ENCODE measurements at regions not wholly inside any gene's neighbourhood (a gene's known extent, or its start where the extent isn't known, plus 50 kb on each side); places are given as distances from the start of the nearest gene placed in this dataset.
A peak's percentile ranks its signal among the peaks of the same experiment; 100 is the strongest.

DNA sequence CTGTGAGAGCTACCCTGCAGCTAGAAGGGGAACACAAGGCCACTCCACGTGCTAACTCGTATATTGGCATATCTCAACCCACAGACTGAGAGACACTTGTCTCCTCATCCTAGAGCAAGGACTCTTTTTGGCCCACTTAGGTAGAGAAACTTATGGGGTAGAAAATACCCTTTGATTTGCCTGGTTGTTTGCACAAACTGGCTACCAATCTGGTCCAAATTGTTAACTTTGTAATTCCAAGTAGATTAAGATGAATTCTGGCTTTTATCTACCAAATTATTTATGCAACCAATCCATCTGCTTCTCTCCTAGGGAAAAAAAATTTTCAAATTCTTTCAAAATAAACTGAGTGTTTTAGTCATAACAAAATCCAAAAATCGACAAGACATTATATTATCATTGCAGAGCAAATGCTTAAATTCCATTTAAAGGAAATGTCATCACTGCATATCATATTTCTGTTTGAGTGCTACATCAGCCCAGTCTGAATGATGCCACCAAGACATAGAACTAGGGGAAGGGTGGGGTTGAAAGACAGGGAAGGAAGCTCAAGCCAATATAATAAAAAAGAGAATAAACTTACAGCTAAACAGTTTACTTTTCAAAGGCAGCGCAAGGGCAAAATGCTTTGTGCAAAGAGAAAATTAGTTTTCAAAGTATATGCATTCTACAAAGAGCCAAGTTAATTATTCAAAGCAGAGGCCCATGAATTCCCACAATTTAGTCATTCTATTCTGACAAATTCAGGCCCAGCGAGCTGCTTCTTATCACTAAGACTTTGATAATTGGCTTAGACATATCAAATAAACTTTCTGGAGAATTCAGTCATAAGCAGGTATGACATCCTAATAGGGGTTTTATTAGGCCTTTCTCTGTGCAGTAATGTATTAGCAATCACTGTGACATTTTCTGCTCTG is 198.0 kb downstream of the CAAP1 start:
- ATAC-seq = peak; percentile 82
- TF ChIP-seq SNAI2 (CRISPR knock-in tag; IDR thresholded peaks at IDR 0.05) (no peak), ZNF8 (CRISPR knock-in tag; IDR thresholded peaks at IDR 0.05) (no peak), TCF4 (CRISPR knock-in tag; IDR thresholded peaks at IDR 0.05; ENCODE audit: borderline replicate concordance) (0 out of 2 replicates have a peak, but pooled peaks have one; percentile 24), PPARA (CRISPR knock-in tag; IDR thresholded peaks at IDR 0.05; ENCODE audit: borderline replicate concordance) (no peak), RARB (CRISPR knock-in tag; IDR thresholded peaks at IDR 0.05) (no peak), ZFP3 (CRISPR knock-in tag; IDR thresholded peaks at IDR 0.05) (no peak), ZFP30 (CRISPR knock-in tag; IDR thresholded peaks at IDR 0.05) (no peak), OSR1 (CRISPR knock-in tag; IDR thresholded peaks at IDR 0.05) (no peak), ZNF70 (CRISPR knock-in tag; IDR thresholded peaks at IDR 0.05) (no peak), ARNTL (CRISPR knock-in tag; IDR thresholded peaks at IDR 0.05; ENCODE audit: borderline replicate concordance, low read depth) (no peak), CSDC2 (CRISPR knock-in tag; IDR thresholded peaks at IDR 0.05) (no peak), ESRRG (CRISPR knock-in tag; IDR thresholded peaks at IDR 0.05) (0 out of 2 replicates have a peak, but pooled peaks have one; percentile 15), PATZ1 (CRISPR knock-in tag; IDR thresholded peaks at IDR 0.05; ENCODE audit: borderline replicate concordance) (peak; percentile 97; the same call in 1 of the 2 replicates), BACH2 (CRISPR knock-in tag; IDR thresholded peaks at IDR 0.05; ENCODE audit: borderline replicate concordance) (no peak), POU6F1 (CRISPR knock-in tag; IDR thresholded peaks at IDR 0.05; ENCODE audit: borderline replicate concordance, low read depth) (no peak), ZNF565 (CRISPR knock-in tag; conservative IDR thresholded peaks at IDR 0.05; ENCODE audit: low read depth) (no peak), TOX (CRISPR knock-in tag; IDR thresholded peaks at IDR 0.05; ENCODE audit: borderline replicate concordance) (no peak), GLIS3 (CRISPR knock-in tag; IDR thresholded peaks at IDR 0.05) (no peak), CSRNP3 (CRISPR knock-in tag; IDR thresholded peaks at IDR 0.05) (no peak), ISL1 (CRISPR knock-in tag; IDR thresholded peaks at IDR 0.05) (peak; percentile 87), ZC3H10 (CRISPR knock-in tag; IDR thresholded peaks at IDR 0.05) (peak; percentile 81; the same call in 1 of the 2 replicates)
- TF ChIP-seq, protein P1, sequence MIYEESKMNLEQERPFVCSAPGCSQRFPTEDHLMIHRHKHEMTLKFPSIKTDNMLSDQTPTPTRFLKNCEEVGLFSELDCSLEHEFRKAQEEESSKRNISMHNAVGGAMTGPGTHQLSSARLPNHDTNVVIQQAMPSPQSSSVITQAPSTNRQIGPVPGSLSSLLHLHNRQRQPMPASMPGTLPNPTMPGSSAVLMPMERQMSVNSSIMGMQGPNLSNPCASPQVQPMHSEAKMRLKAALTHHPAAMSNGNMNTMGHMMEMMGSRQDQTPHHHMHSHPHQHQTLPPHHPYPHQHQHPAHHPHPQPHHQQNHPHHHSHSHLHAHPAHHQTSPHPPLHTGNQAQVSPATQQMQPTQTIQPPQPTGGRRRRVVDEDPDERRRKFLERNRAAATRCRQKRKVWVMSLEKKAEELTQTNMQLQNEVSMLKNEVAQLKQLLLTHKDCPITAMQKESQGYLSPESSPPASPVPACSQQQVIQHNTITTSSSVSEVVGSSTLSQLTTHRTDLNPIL (CRISPR knock-in tag; IDR thresholded peaks at IDR 0.05; ENCODE audit: low read depth) = peak; percentile 57; the same call in 1 of the 2 replicates
- TF ChIP-seq, protein P2, sequence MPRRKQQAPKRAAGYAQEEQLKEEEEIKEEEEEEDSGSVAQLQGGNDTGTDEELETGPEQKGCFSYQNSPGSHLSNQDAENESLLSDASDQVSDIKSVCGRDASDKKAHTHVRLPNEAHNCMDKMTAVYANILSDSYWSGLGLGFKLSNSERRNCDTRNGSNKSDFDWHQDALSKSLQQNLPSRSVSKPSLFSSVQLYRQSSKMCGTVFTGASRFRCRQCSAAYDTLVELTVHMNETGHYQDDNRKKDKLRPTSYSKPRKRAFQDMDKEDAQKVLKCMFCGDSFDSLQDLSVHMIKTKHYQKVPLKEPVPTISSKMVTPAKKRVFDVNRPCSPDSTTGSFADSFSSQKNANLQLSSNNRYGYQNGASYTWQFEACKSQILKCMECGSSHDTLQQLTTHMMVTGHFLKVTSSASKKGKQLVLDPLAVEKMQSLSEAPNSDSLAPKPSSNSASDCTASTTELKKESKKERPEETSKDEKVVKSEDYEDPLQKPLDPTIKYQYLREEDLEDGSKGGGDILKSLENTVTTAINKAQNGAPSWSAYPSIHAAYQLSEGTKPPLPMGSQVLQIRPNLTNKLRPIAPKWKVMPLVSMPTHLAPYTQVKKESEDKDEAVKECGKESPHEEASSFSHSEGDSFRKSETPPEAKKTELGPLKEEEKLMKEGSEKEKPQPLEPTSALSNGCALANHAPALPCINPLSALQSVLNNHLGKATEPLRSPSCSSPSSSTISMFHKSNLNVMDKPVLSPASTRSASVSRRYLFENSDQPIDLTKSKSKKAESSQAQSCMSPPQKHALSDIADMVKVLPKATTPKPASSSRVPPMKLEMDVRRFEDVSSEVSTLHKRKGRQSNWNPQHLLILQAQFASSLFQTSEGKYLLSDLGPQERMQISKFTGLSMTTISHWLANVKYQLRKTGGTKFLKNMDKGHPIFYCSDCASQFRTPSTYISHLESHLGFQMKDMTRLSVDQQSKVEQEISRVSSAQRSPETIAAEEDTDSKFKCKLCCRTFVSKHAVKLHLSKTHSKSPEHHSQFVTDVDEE (CRISPR knock-in tag; IDR thresholded peaks at IDR 0.05) = peak; percentile 67

- TF ChIP-seq ISL1 (CRISPR knock-in tag; IDR thresholded peaks at IDR 0.05) = no peak
- no peak for TF ChIP-seq GLIS3 (CRISPR knock-in tag; IDR thresholded peaks at IDR 0.05)
- no peak for TF ChIP-seq PATZ1 (CRISPR knock-in tag; IDR thresholded peaks at IDR 0.05; ENCODE audit: borderline replicate concordance)
- TF ChIP-seq TOX (CRISPR knock-in tag; IDR thresholded peaks at IDR 0.05; ENCODE audit: borderline replicate concordance) = no peak
- TF ChIP-seq ESRRG (CRISPR knock-in tag; IDR thresholded peaks at IDR 0.05) = no peak
- TF ChIP-seq ZC3H10 (CRISPR knock-in tag; IDR thresholded peaks at IDR 0.05) = no peak
- no peak for TF ChIP-seq ZFP3 (CRISPR knock-in tag; IDR thresholded peaks at IDR 0.05)
- TF ChIP-seq OSR1 (CRISPR knock-in tag; IDR thresholded peaks at IDR 0.05) = no peak
- no peak for TF ChIP-seq POU6F1 (CRISPR knock-in tag; IDR thresholded peaks at IDR 0.05; ENCODE audit: borderline replicate concordance, low read depth)
- TF ChIP-seq, protein P1 (CRISPR knock-in tag; IDR thresholded peaks at IDR 0.05; ENCODE audit: low read depth) = no peak
- no peak for ATAC-seq
Observed at GRCh38 chr9:26689041-26689440, 203.6 kb downstream of the CAAP1 start.

Data from SK-N-SH treated with all-trans-retinoic acid at 6 μM for 48 hours (cell line).